Prostate gland (tissue), 2 donors: ENCODE measurements at regions not wholly inside any gene's neighbourhood (a gene's known extent, or its start where the extent isn't known, plus 50 kb on each side); places are given as distances from the start of the nearest gene placed in this dataset. TPM values are rescaled to one million over a fixed set of nuclear protein-coding genes. Genes with fewer than 3 reads are reported as not detected.

ENCODE experiments used
- DNase-seq: peaks from one replicate; pipeline ENCODE4 v3.0.0-alpha.2; 2019; ENCODE audit warnings: low spot score
- H3K27ac ChIP-seq, 2 donors: fragments of 200-600 bp; sonication (generic); 2 replicates each; pipeline ENCODE4 v1.5.1; 2017 to 2019
- H3K27me3 ChIP-seq: fragments of 200-600 bp; sonication (generic); replicated peaks from 2 replicates; pipeline ENCODE4 v1.5.1; 2019; ENCODE audit not compliant: insufficient read depth
- H3K36me3 ChIP-seq, 2 donors: fragments of 200-600 bp; sonication (generic); 1 replicate in 1 of 2; 2 replicates in 1 of 2; pipeline versions ENCODE4 v1.5.1 to v1.8.1; 2017 to 2019
- H3K4me1 ChIP-seq: fragments of 200-600 bp; sonication (generic); replicated peaks from 2 replicates; pipeline ENCODE4 v1.5.1; 2019
- H3K4me3 ChIP-seq, 2 donors: fragments of 200-600 bp; sonication (generic); 2 replicates each; pipeline ENCODE4 v1.5.1; 2017 to 2019
- H3K9me3 ChIP-seq: fragments of 200-600 bp; sonication (generic); 2 replicates; pipeline ENCODE4 v1.5.1; 2017
- POLR2A ChIP-seq: fragments of 450-650 bp; IDR thresholded peaks from one replicate; pipeline ENCODE4 v1.6.1; 2016; ENCODE audit warnings: antibody characterized with exemption, mild to moderate bottlenecking
- POLR2AphosphoS5 ChIP-seq: sonication (generic); formaldehyde crosslinking; IDR thresholded peaks from one replicate; pipeline ENCODE4 v1.6.1; 2017; ENCODE audit warnings: antibody characterized with exemption
- WGBS: methylation state at CpG from one replicate; pipeline ENCODE4 v1.1.5; 2018; 5-methylcytosine and 5-hydroxymethylcytosine counted together
- intact Hi-C: fragments of 100-400 bp; cut with DNase I; formaldehyde crosslinking; loops from one replicate; pipeline ENCODE4 v1.14.2; 2022
- microRNA-seq: library from miRNA; unstranded; fragments of <30 nt; microRNA quantifications from one replicate; pipeline ENCODE4, GENCODE V29; 2016
- small RNA-seq, 2 donors: library from RNA; depleted of rRNA; stranded (forward); fragments of <200 nt; gene quantifications; one replicate each; pipeline ENCODE3, GENCODE V24; 2016
- TF ChIP-seq, protein P1 (sequence below), 4 experiments: fragments of 200-600 bp in 2 of 4; fragments of 450-650 bp in 2 of 4; sonication (generic) in 2 of 4; IDR thresholded peaks; 1 replicate in 3 of 4; 2 replicates in 1 of 4; pipeline ENCODE4 v1.5.1; 2016 to 2019; ENCODE audit warnings: antibody characterized with exemption in 4 of 4, mild to moderate bottlenecking in 2 of 4, moderate library complexity in 2 of 4

DNA sequence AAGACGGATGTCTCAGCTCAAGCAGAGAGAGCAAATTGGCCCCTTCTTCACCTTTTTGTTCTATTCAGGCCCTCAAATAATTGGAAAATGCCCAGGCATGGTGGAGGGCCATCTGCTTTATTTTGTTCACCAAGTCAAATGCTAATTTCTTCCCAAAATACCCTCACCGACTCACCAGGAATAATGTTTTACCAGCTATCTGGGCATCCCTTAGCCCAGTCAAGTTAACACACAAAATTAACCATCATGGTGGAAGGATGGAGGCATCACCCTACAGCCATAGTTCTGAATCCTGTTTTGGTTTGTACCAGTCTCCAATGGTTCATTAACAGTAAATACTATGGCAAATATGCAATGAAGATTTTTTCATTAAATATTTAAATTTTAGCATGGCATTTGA is 51.7 kb upstream of the SERP2 start:
- DNase-seq: no peak
- Histone ChIP-seq H3K27ac (no peak overlapping the region), H3K36me3 (no peaks in the 10 kb centered on the region), H3K27me3 (no peaks in the 10 kb centered on the region), H3K4me3 (no peak overlapping the region), H3K9me3 (no peaks in the 10 kb centered on the region), H3K4me1 (no peaks in the 10 kb centered on the region)
- WGBS: 96% methylated on average over 2 of the region's 2 CpGs
- intact Hi-C loops: no loop called here
- TF ChIP-seq POLR2AphosphoS5 (no peak), POLR2A (no peak)
- TF ChIP-seq, protein P1, sequence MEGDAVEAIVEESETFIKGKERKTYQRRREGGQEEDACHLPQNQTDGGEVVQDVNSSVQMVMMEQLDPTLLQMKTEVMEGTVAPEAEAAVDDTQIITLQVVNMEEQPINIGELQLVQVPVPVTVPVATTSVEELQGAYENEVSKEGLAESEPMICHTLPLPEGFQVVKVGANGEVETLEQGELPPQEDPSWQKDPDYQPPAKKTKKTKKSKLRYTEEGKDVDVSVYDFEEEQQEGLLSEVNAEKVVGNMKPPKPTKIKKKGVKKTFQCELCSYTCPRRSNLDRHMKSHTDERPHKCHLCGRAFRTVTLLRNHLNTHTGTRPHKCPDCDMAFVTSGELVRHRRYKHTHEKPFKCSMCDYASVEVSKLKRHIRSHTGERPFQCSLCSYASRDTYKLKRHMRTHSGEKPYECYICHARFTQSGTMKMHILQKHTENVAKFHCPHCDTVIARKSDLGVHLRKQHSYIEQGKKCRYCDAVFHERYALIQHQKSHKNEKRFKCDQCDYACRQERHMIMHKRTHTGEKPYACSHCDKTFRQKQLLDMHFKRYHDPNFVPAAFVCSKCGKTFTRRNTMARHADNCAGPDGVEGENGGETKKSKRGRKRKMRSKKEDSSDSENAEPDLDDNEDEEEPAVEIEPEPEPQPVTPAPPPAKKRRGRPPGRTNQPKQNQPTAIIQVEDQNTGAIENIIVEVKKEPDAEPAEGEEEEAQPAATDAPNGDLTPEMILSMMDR (IDR thresholded peaks at IDR 0.05): no peak

GRCh38 chr13:44322928-44323327 is 50.7 kb upstream of the SERP2 start:
- no peaks in the 10 kb centered on the region for H3K36me3 ChIP-seq
- H3K4me1 ChIP-seq: no peaks in the 10 kb centered on the region
- TF ChIP-seq POLR2A (no peak), POLR2AphosphoS5 (peak; percentile 83)
- TF ChIP-seq, protein P1 (IDR thresholded peaks at IDR 0.05): no peak
- intact Hi-C loops: no loop called here
- DNase-seq: peak; percentile 76
- H3K27ac ChIP-seq: peak overlapping the region; percentile 17 to 48
- H3K4me3 ChIP-seq: no peak overlapping the region
- WGBS: 37% methylated on average over 2 of the region's 2 CpGs
- no peaks in the 10 kb centered on the region for H3K27me3 ChIP-seq
- no peaks in the 10 kb centered on the region for H3K9me3 ChIP-seq

DNA sequence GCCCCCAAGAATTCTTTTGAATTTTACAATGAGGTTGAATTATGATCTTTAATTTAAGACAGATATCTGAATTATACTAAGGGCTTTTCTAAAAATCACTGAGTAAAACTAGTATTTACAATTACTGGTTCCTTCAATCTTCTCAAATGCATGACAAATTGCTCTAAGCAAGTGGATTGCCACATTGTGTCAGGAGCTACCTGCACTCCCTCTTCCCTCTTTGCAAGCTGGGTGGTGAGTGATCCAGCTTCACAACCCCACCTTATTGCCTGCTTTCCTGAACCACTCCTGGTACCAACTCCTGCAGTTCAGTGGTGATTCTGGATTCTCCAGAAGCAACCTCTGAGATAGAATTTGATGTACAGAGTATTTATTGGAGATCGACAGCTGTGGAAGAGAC is 49.9 kb upstream of the SERP2 start:
- intact Hi-C loops: no loop called here
- no peak for DNase-seq
- WGBS: 82% methylated on average over 1 of the region's 1 CpG

More for the DNA sequence above, 49.9 kb upstream of the SERP2 start:
- H3K27ac ChIP-seq: peak overlapping the region in 1 of 2 donors; percentile 48
- H3K4me1 ChIP-seq: no peaks in the 10 kb centered on the region
- no peak overlapping the region for H3K4me3 ChIP-seq
- no peaks in the 10 kb centered on the region for H3K36me3 ChIP-seq
- no peaks in the 10 kb centered on the region for H3K9me3 ChIP-seq
- no peaks in the 10 kb centered on the region for H3K27me3 ChIP-seq
- TF ChIP-seq POLR2A (no peak), POLR2AphosphoS5 (no peak)
- TF ChIP-seq, protein P1 (IDR thresholded peaks at IDR 0.05): no peak

Small RNA genes in the stretch of these regions (microRNA-seq; reads per million reads assigned to microRNA genes)
- not detected for gene MIR8079

Small RNA genes in the stretch of these regions (small RNA-seq; reads per million reads assigned to genes)
- 0 reads per million in 2 donors for gene MIR8079
